AG04449 (cell line): ENCODE measurements at regions not wholly inside any gene's neighbourhood (a gene's known extent, or its start where the extent isn't known, plus 50 kb on each side); places are given as distances from the start of the nearest gene placed in this dataset.
"Not testable (repeated sequence)": the region's sequence is repeated elsewhere in the genome, so short reads cannot be mapped to it uniquely, and the experiment has no call there.

Source experiments
- CTCF ChIA-PET: fragments of 350-600 bp; formaldehyde crosslinking; extraction: SDS; loops from one replicate; lab custom pipeline; 2021; ENCODE audit warnings: antibody characterized with exemption; lab: Yijun Ruan, JAX
- POLR2A ChIA-PET: fragments of 400-600, 350-600 bp; formaldehyde crosslinking; extraction: SDS; loops from one replicate; lab custom pipeline; 2020; ENCODE audit warnings: antibody characterized with exemption, inconsistent platforms; lab: Yijun Ruan, JAX
- DNase-seq: peaks from one replicate; pipeline ENCODE4 v3.0.0-alpha.2; 2010; ENCODE audit warnings: low read depth, low spot score
- H3K4me3 ChIP-seq: 2 replicates; pipeline ENCODE4 v1.5.1; 2011; ENCODE audit warnings: low read depth, mild to moderate bottlenecking, control low read depth, low read length
- TF ChIP-seq, protein P1 (sequence below): IDR thresholded peaks from one replicate; pipeline ENCODE4 v1.5.1; 2011; ENCODE audit warnings: mild to moderate bottlenecking, moderate library complexity, low read length, control low read depth, inconsistent platforms; ENCODE audit not compliant: insufficient read depth; ENCODE audit errors: missing control alignments

GRCh38 chr6:165159460-165159859, 149.9 kb downstream of the C6orf118 start:
- DNase-seq: no peak
- TF ChIP-seq, protein P1, sequence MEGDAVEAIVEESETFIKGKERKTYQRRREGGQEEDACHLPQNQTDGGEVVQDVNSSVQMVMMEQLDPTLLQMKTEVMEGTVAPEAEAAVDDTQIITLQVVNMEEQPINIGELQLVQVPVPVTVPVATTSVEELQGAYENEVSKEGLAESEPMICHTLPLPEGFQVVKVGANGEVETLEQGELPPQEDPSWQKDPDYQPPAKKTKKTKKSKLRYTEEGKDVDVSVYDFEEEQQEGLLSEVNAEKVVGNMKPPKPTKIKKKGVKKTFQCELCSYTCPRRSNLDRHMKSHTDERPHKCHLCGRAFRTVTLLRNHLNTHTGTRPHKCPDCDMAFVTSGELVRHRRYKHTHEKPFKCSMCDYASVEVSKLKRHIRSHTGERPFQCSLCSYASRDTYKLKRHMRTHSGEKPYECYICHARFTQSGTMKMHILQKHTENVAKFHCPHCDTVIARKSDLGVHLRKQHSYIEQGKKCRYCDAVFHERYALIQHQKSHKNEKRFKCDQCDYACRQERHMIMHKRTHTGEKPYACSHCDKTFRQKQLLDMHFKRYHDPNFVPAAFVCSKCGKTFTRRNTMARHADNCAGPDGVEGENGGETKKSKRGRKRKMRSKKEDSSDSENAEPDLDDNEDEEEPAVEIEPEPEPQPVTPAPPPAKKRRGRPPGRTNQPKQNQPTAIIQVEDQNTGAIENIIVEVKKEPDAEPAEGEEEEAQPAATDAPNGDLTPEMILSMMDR: no peak
- H3K4me3 ChIP-seq: no peak overlapping the region
- CTCF ChIA-PET: no interaction called here
- POLR2A ChIA-PET: no interaction called here

DNA sequence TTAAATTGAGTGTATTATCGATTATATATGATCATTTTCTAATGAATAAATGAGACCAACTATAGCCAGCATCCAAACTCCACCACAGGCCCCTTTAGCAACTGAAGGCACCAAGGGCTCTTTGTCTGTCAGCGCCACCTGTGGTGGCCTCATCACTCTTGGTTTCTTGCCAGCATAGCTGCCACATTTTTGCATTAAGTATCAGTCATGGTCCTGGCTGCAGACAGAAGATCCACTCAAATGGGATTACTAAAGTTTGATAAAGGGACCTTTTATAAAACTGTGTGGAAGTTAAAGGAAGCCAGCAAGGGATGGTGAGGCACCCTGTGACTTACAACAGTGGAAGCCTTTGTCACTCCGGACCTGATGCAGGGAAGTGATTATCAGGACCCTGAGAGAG, 162.9 kb downstream of the C6orf118 start:
- ChIA-PET POLR2A (no interaction called here), CTCF (no interaction called here)
- TF ChIP-seq, protein P1: no peak
- H3K4me3 ChIP-seq: no peak overlapping the region
- no peak for DNase-seq

DNA sequence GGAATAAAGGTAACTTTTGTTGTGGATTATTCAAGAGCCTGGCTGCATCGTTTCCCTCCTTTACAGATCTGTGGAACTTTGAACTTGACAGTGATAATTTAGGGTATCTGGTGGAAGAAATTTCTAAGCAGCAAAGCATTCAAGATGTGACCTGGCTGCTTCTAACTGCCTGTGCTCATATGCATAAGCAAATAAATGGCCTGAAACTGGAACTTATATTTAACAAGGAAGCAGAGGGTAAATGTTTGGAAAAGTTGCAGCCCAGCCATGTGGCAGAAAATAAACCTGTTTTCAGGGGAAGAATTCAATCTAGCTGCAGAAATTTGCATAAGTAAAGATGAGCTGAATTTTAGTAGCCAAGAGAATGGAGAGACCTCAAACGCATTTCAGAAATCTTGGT, 173.5 kb downstream of the C6orf118 start:
- TF ChIP-seq, protein P1: no peak
- DNase-seq: no peak
- ChIA-PET POLR2A (no interaction called here), CTCF (no interaction called here)
- H3K4me3 ChIP-seq: no peak overlapping the region

DNA sequence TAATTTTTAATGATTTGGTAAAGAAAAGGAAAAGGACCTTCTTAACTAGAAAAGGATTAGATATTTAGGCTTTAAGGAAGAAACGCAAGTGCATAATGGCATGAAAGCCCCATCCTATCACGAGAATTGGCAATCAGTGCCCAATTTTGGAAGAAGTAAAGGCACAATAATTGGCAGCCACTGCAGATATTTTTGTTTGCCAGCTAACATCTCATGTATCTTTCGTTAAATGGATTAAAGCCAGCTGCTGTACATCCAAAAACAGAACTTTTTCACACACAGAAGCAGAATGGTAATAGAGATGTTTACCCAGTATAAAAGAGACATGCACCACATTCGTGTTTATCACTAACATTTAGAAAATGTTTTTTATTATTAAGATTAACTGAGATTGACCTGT, 180.3 kb downstream of the C6orf118 start:
- CTCF ChIA-PET: interaction anchor here (1.3 kb wide), 1 partner anchor 12 kb away, joined by 3 read pairs; no protein-coding TSS in a partner anchor
- DNase-seq: no peak
- TF ChIP-seq, protein P1: no peak
- no peak overlapping the region for H3K4me3 ChIP-seq
- POLR2A ChIA-PET: no interaction called here

GRCh38 chr6:165127743-165128142, 181.7 kb downstream of the C6orf118 start:
- POLR2A ChIA-PET, CTCF ChIA-PET, DNase-seq, H3K4me3 ChIP-seq: not testable (repeated sequence)

GRCh38 chr6:165124681-165125080, 184.7 kb downstream of the C6orf118 start:
- POLR2A ChIA-PET, H3K4me3 ChIP-seq, CTCF ChIA-PET, DNase-seq: not testable (repeated sequence)

DNA sequence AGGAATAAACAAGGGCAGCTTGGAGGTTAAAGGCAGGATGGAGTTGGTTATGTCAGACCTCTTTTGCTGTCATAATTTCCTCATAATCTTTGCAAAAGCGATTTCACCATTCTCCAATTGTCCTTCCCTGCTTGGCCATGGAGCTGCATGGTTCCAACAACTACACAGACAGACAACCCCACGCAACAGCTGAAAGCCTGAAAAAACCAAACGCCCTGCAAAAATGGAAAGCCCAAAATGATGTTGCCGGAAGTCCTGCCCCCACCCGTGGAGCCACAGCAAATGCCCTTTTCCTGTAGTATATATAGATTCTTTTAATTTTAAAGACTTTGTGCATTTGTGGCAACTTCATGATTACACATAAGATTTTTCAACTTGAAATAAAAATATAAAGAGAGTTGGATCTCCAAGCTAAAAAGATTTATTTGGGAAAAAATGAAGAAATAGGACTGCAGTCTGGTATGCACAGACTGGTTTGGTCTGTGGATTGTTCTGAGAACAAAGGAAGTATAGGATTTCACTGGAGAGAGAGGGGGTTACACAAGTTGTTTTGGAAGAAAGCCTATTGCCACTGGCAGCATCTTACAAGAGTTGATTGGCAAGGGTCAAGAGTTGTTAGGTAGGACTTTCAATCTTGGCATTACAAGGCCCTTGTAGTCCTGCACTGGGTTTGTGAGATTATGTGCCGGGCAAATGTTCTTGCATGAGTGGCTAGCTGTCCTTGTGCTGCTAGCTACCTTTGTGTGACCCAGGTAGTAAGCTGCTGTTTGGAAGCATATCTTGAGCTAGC, 190.0 kb downstream of the C6orf118 start:
- no peak for DNase-seq
- CTCF ChIA-PET: no interaction called here
- POLR2A ChIA-PET: no interaction called here
- no peak overlapping the region for H3K4me3 ChIP-seq
- TF ChIP-seq, protein P1: no peak
